ENCODE measurements at regions not wholly inside any gene's neighbourhood (a gene's known extent, or its start where the extent isn't known, plus 50 kb on each side); places are given as distances from the start of the nearest gene placed in this dataset.

- no peak for TF ChIP-seq FOXM1 (IDR thresholded peaks at IDR 0.05; ENCODE audit: borderline replicate concordance, low read depth)
- TF ChIP-seq NFIC (IDR thresholded peaks at IDR 0.05): no peak
- no peak for TF ChIP-seq USF1 (IDR thresholded peaks at IDR 0.05)
These were observed 345.3 kb upstream of the ZFP64 start for GRCh38 chr20:52536841-52537400.

- no peak for TF ChIP-seq REST (IDR thresholded peaks at IDR 0.05; ENCODE audit: low read depth)
- no peak for TF ChIP-seq MAX (IDR thresholded peaks at IDR 0.05)
- no peak for TF ChIP-seq NFIC (IDR thresholded peaks at IDR 0.05)
- TF ChIP-seq FOXM1 (IDR thresholded peaks at IDR 0.05; ENCODE audit: borderline replicate concordance, low read depth): no peak
- TF ChIP-seq YY1 (IDR thresholded peaks at IDR 0.05; ENCODE audit: low read depth): no peak
- no peak for TF ChIP-seq TCF12 (IDR thresholded peaks at IDR 0.05; ENCODE audit: low read depth)
- TF ChIP-seq RAD21 (IDR thresholded peaks at IDR 0.05; ENCODE audit: low read depth): no peak
- TF ChIP-seq EP300 (IDR thresholded peaks at IDR 0.05; ENCODE audit: borderline replicate concordance): no peak
- TF ChIP-seq TEAD4 (IDR thresholded peaks at IDR 0.05): no peak
These were observed 344.5 kb upstream of the ZFP64 start for GRCh38 chr20:52536040-52536439.

GRCh38 chr20:52534616-52535015 lies 343.0 kb upstream of the ZFP64 start:
- no peak for TF ChIP-seq TCF12 (IDR thresholded peaks at IDR 0.05; ENCODE audit: low read depth)
- no peak for TF ChIP-seq TAF1 (IDR thresholded peaks at IDR 0.05; ENCODE audit: low read depth)
- no peak for TF ChIP-seq ZBTB7A (IDR thresholded peaks at IDR 0.05; ENCODE audit: low read depth)

- TF ChIP-seq RAD21 (IDR thresholded peaks at IDR 0.05; ENCODE audit: low read depth) (no peak), FOXM1 (IDR thresholded peaks at IDR 0.05; ENCODE audit: borderline replicate concordance, low read depth) (no peak), USF1 (IDR thresholded peaks at IDR 0.05) (no peak), NFIC (IDR thresholded peaks at IDR 0.05) (no peak), REST (IDR thresholded peaks at IDR 0.05; ENCODE audit: low read depth) (no peak), MAX (IDR thresholded peaks at IDR 0.05) (no peak), YY1 (IDR thresholded peaks at IDR 0.05; ENCODE audit: low read depth) (no peak), ZBTB7A (IDR thresholded peaks at IDR 0.05; ENCODE audit: low read depth) (no peak)
These were observed 341.8 kb upstream of the ZFP64 start for GRCh38 chr20:52533401-52533800.

- no peak for TF ChIP-seq TAF1 (IDR thresholded peaks at IDR 0.05; ENCODE audit: low read depth)
- TF ChIP-seq NFIC (IDR thresholded peaks at IDR 0.05): no peak
- TF ChIP-seq ZBTB7A (IDR thresholded peaks at IDR 0.05; ENCODE audit: low read depth): no peak
- no peak for TF ChIP-seq CEBPB (IDR thresholded peaks at IDR 0.05)
These were observed 341.1 kb upstream of the ZFP64 start for GRCh38 chr20:52532674-52533073.

- TF ChIP-seq TCF12 (IDR thresholded peaks at IDR 0.05; ENCODE audit: low read depth) (no peak), ZBTB7A (IDR thresholded peaks at IDR 0.05; ENCODE audit: low read depth) (no peak), REST (IDR thresholded peaks at IDR 0.05; ENCODE audit: low read depth) (no peak)
These were observed 339.0 kb upstream of the ZFP64 start for GRCh38 chr20:52530571-52530970.
